GM21515 (cell line): ENCODE measurements at regions not wholly inside any gene's neighbourhood (a gene's known extent, or its start where the extent isn't known, plus 50 kb on each side); places are given as distances from the start of the nearest gene placed in this dataset.

Experiments used
- ATAC-seq: cut with Tn5 transposase; IDR thresholded peaks from one replicate; pipeline ENCODE4 v1.9.1; 2021; ENCODE audit not compliant: unreplicated experiment

GRCh38 chr18:47346016-47346415, 94.6 kb upstream of the SKOR2 start:
- ATAC-seq, result no peak

GRCh38 chr18:47345291-47345690, 93.8 kb upstream of the SKOR2 start:
- no peak for ATAC-seq

GRCh38 chr18:47343291-47343690, 91.8 kb upstream of the SKOR2 start:
- ATAC-seq, result no peak

GRCh38 chr18:47342566-47342965, 91.1 kb upstream of the SKOR2 start:
- no peak for ATAC-seq

- no peak for ATAC-seq
Observed at GRCh38 chr18:47341678-47342077, 90.2 kb upstream of the SKOR2 start.

GRCh38 chr18:47334966-47335365, 83.5 kb upstream of the SKOR2 start:
- no peak for ATAC-seq

GRCh38 chr18:47333926-47334635, 82.6 kb upstream of the SKOR2 start:
- ATAC-seq, result no peak

GRCh38 chr18:47331641-47332040, 80.2 kb upstream of the SKOR2 start:
- ATAC-seq, result no peak

- no peak for ATAC-seq
Observed at GRCh38 chr18:47331026-47331425, 79.6 kb upstream of the SKOR2 start.

- no peak for ATAC-seq
Observed at GRCh38 chr18:47323158-47323557, 71.7 kb upstream of the SKOR2 start.

GRCh38 chr18:47321815-47322214, 70.4 kb upstream of the SKOR2 start:
- no peak for ATAC-seq

GRCh38 chr18:47317824-47318508, 66.5 kb upstream of the SKOR2 start:
- no peak for ATAC-seq

GRCh38 chr18:47316924-47317323, 65.5 kb upstream of the SKOR2 start:
- no peak for ATAC-seq

- no peak for ATAC-seq
Observed at GRCh38 chr18:47313901-47314300, 62.4 kb upstream of the SKOR2 start.

- ATAC-seq, result no peak
Observed at GRCh38 chr18:47311585-47311984, 60.1 kb upstream of the SKOR2 start.
